ENCODE measurements at regions not wholly inside any gene's neighbourhood (a gene's known extent, or its start where the extent isn't known, plus 50 kb on each side); places are given as distances from the start of the nearest gene placed in this dataset.

- TF ChIP-seq CTCF (IDR thresholded peaks at IDR 0.05) (no peak), POLR2AphosphoS5 (IDR thresholded peaks at IDR 0.05) (no peak), EP300 (IDR thresholded peaks at IDR 0.05) (no peak)
Measured at GRCh38 chr16:48913384-48913783, 303.4 kb upstream of the N4BP1 start.
